A172 (cell line): ENCODE measurements at regions not wholly inside any gene's neighbourhood (a gene's known extent, or its start where the extent isn't known, plus 50 kb on each side); places are given as distances from the start of the nearest gene placed in this dataset.
"Not testable (repeated sequence)": the region's sequence is repeated elsewhere in the genome, so short reads cannot be mapped to it uniquely, and the experiment has no call there.

Experiments used
- DNase-seq: peaks from one replicate; pipeline ENCODE4 v3.0.0-alpha.2; 2015; ENCODE audit warnings: low spot score

DNA sequence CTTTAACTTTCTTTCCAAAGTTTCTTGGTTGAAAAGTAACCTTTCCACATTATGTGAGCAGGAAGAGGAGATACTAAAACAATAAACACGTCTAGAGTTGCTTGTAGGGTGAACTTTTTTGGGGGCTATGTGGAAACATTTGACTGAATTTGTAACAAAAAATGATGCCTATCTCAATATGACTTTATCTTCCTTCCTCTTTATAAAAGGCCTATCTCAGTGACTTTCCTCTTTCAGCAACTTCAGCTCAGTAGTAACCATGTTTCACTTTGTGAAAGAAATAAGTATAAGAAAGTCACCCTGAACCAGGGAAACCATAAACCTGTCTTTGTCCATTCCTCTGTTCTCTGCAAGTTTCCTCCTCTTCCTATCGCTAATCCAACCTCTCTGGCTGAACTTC is 124.7 kb upstream of the TMEM164 start:
- no peak for DNase-seq

DNA sequence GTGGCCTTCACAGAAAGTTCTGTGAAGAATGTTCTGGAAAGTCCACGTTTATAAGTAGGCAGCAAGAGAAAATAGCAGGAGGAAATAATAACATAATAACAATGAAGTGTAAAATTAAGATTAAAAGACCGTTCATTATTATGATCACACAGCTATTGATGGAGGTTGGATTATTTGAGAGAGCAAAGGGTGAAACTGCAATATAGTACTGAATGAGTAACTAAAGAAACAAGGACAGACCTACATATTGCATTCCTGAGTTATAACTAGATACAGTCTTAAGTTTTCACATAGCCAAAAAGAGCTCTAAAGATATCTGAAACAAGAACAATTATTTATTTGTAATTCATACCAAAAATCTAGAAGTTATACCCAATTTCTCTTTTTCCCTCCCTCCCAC is 122.9 kb upstream of the TMEM164 start:
- DNase-seq: no peak

GRCh38 chrX:109880629-109881028 is 122.3 kb upstream of the TMEM164 start:
- DNase-seq: no peak

- peak; percentile 12 for DNase-seq
These were observed 116.7 kb upstream of the TMEM164 start for GRCh38 chrX:109886122-109886761.

DNA sequence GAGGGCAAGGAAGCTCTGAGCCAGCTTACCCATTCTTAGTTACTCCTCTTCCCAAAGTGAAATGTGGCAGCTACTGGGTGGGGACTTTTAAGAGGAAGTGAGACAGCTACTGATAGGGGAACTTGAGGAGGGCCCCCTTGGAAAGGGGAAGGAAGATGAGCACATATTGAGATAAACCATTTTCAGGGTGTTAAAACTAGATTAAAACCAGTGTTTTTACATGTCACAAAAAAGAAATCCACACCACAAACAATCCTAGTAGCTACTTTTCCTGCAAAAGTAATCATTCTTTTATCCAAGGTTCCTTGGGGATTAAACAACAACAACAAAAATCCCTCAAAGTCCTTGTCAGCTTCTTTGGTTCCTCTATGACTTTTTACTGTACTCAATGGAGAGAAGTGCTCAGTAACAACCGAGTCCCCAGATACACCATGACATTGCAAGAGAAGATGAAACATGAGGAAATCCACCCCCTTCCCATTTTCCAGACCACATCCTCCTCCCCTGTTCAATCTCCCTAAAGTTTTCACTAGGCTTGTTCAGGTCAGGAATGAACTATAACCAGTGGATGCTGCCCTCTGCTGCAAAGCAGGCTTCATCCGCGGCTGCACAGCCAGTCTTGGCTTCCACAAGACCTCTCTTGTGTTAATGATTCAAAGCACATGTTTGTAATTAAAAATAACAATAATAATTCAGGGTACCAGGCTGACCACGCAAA is 113.5 kb upstream of the TMEM164 start:
- DNase-seq: no peak

GRCh38 chrX:109890300-109890699 is 112.6 kb upstream of the TMEM164 start:
- no peak for DNase-seq

GRCh38 chrX:109890910-109891502 is 111.9 kb upstream of the TMEM164 start:
- DNase-seq: peak; percentile 10

DNA sequence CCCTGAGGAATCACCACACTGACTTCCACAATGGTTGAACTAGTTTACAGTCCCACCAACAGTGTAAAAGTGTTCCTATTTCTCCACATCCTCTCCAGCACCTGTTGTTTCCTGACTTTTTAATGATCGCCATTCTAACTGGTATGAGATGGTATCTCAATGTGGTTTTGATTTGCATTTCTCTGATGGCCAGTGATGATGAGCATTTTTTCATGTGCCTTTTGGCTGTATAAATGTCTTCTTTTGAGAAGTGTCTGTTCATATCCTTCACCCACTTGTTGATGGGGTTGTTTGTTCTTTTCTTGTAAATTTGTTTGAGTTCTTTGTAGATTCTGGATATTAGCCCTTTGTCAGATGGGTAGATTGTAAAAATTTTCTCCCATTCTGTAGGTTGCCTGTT is 106.9 kb upstream of the TMEM164 start:
- not testable (repeated sequence) for DNase-seq

DNA sequence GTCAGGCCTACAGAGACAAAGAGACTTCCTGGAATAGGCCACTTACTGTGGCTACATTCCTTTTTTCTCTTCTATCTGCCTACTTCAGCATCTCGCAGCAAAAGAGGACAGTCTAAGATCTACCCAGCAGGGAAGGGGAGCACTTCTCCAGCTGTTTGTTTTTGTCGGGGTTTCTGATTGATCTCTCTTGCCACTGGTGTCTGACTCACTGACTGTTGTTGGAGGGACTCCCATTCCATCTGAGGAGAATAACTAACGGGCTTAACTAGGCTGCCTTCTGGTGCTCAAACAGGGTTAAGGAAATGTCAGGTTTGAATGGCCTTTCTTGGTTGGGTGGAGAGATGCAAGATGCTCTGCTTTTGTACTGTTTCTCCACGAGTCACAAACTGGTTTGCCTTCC is 100.2 kb upstream of the TMEM164 start:
- peak; percentile 2 for DNase-seq

- DNase-seq: no peak
These were observed 91.9 kb upstream of the TMEM164 start for GRCh38 chrX:109911046-109911445.

DNA sequence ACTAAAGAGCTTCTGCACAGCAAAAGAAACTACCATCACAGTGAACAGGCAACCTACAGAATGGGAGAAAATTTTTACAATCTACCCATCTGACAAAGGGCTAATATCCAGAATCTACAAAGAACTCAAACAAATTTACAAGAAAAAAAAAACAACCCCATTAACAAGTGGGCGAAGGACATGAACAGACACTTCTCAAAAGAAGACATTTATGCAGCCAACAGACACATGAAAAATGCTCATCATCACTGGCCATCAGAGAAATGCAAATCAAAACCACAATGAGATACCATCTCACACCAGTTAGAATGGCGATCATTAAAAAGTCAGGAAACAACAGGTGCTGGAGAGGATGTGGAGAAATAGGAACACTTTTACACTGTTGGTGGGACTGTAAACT is 89.9 kb upstream of the TMEM164 start:
- not testable (repeated sequence) for DNase-seq

DNA sequence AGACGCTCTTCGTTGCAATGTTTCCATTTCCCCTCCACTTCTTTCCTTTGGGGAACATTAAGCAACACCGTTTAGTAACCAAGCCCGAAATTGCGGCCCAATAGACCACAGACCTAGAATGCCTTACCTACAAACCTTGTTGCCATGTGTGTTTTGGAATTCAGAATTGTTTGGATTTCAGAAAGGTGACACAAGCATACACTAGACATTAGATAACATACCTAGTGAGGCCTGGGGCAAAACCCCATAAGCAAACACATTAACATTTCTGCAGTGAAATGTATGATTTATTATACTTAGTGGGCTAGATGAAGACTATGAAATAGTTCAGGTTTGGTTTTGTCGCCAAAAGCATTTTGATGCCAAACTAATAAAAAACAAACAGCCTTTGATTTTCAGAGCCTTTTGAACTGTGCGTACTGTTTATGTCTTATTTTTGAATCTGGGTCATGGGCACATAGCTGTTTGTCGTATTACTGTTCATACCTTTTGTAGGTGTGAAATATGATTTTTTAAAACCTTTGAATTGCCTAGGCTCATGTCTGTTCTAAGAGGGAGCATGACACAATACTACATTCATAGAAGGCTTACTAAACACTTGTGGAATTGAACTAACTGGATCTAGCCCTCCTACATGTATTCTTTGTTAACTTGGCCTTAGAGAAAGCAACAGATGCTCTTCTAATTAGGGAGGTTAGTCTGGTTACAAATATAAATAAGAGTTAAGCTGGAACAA is 88.6 kb upstream of the TMEM164 start:
- DNase-seq: no peak

DNA sequence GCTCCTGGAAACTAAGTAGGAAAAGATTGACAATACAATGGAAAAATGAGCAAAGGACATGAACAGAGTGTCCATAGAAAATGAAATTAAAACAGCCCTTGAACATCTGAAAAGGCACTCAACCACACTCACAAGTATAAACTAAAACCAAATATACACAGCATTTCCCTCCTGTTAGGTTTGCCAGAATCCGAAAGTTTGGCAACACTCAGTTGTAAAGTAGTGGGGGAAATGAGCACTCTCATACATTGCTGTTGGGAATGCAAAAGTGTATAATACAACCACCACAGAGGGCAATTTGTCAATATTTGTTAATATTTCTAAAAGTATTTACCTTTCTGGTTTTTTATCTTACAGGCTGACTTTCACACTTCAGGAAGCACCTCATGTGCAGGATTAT is 84.2 kb upstream of the TMEM164 start:
- no peak for DNase-seq

DNA sequence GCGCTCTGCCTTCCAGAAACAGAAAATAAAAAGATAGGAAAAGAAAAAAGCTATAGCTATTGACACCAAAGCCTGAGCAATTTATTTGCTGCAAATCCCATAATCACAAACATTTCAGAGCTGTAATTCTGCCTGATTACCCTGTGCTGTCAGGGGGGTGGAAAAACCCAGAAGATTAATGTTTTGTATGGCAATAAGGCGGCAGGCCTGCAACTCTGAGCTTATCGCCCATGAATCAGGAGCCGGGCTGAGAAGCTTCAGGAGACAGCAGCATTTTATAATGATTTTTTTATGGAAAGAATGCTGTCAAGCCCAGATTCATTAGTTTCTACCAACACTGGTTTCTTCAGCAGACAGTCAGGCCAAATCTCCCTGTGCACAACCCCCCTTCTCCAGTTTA is 82.6 kb upstream of the TMEM164 start:
- DNase-seq: no peak

- DNase-seq: no peak
These were observed 82.0 kb upstream of the TMEM164 start for GRCh38 chrX:109920868-109921267.

DNA sequence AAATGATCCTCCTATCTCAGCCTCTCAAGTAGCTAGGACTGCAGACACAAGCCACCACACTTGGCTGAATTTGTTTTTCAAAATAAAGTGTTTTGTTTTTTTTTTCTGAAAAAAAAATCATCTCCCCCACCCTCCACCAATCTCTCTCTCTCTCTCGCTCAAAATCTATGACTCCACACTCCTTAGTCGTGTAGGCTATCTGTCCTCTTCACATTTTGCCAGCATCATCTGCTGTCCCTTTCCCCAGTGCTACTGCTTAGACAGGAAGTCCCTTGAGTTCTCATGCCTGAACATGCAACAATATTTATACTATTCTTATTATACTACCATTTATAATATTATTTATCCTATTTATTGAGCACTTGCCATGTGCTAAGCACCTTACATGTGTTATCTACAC is 80.7 kb upstream of the TMEM164 start:
- DNase-seq: no peak

DNA sequence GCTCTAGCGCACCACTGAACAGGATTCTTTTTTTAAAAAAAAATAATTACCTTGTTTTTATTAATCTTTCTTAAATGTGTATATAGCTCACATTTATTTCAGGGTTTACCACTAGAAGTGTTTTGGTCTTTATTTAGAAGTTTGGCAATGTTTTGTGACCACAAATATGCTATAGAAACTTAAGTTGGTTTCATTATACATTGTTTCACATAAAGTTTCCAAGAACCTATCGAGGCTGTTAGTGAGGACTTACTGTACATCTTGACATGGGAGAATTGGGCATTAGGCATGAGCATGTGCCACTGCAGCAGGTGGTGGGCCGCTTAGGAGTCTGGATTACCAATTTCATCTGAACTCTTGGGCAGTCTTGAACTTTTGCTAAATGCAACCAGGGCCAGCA is 77.9 kb upstream of the TMEM164 start:
- DNase-seq: not testable (repeated sequence)

DNA sequence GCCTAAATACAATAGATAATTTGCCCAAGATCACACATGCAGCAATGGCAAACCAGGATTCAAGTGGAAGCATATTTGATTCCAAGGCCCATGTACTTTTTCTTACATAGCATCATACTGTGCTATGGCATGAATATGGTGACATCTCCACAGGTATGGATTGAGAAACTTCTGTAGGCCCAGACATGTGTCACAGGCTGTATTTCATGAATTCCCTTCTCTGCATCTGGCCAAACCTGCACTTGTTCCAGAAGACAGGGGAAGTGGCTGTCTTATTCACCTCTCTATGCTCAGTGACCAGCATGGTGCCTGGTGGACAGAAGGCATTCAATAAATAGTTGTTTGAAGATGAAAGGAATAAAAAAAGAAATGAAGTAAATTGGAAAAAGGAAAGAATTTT is 77.3 kb upstream of the TMEM164 start:
- DNase-seq: no peak

DNA sequence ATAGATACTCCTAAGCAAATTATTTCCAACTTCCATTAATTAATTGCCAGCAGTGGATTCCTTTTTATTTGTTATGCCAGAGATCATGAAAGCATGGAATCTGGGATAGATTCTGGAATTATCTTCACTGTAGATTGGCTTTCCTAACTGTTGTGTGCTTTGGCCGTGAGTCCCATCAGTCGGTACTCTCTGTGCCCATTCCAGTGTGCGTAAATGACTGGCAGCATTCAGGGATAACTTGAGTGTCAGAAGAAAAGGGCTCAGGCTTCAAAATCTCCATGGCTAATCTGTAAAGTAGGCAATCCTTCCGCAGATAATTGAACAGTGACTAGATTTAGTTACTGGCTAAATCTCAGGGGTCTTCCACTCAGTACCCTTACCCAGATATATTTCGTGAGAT is 76.8 kb upstream of the TMEM164 start:
- DNase-seq: no peak

GRCh38 chrX:109926743-109927662 is 75.9 kb upstream of the TMEM164 start:
- DNase-seq: no peak

DNA sequence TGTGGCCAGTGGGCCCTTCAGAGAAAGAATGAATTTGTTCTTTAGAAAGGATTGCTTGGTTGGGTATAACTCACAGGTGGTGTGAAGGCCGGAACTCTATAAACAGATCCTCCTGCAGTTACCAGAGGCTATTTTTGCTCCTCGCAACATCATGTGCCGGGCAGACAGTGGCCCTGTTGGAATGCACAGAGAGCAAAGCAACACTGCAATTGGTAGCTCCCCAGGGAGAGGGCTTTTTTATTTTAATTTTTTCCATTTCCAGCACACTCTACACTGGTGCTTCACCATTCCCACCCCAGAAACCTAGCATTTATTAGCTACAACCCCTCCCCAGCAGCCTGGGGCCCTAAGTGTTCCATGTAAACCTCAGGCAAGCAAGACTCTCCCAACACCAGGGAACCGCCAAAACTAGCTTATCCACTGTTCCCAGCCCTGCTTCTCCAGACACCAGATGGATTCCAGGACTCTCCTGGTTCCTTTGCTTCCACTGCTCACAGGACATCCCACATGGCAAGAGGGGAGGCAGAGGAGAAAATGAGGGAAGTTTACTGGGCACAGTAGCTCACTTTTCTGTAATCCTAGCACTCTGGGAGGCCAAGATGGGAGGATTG is 75.1 kb upstream of the TMEM164 start:
- no peak for DNase-seq
